ENCODE measurements at regions not wholly inside any gene's neighbourhood (a gene's known extent, or its start where the extent isn't known, plus 50 kb on each side); places are given as distances from the start of the nearest gene placed in this dataset.

- TF ChIP-seq GLIS3 (CRISPR knock-in tag; IDR thresholded peaks at IDR 0.05) (no peak), PATZ1 (CRISPR knock-in tag; IDR thresholded peaks at IDR 0.05; ENCODE audit: borderline replicate concordance) (no peak), ZNF70 (CRISPR knock-in tag; IDR thresholded peaks at IDR 0.05) (no peak), ISL1 (CRISPR knock-in tag; IDR thresholded peaks at IDR 0.05) (no peak), RARB (CRISPR knock-in tag; IDR thresholded peaks at IDR 0.05) (no peak), ARNTL (CRISPR knock-in tag; IDR thresholded peaks at IDR 0.05; ENCODE audit: borderline replicate concordance, low read depth) (no peak)
These were observed 846.7 kb upstream of the EPHA5 start for GRCh38 chr4:66516940-66517339.
